ENCODE measurements at regions not wholly inside any gene's neighbourhood (a gene's known extent, or its start where the extent isn't known, plus 50 kb on each side); places are given as distances from the start of the nearest gene placed in this dataset.

DNA sequence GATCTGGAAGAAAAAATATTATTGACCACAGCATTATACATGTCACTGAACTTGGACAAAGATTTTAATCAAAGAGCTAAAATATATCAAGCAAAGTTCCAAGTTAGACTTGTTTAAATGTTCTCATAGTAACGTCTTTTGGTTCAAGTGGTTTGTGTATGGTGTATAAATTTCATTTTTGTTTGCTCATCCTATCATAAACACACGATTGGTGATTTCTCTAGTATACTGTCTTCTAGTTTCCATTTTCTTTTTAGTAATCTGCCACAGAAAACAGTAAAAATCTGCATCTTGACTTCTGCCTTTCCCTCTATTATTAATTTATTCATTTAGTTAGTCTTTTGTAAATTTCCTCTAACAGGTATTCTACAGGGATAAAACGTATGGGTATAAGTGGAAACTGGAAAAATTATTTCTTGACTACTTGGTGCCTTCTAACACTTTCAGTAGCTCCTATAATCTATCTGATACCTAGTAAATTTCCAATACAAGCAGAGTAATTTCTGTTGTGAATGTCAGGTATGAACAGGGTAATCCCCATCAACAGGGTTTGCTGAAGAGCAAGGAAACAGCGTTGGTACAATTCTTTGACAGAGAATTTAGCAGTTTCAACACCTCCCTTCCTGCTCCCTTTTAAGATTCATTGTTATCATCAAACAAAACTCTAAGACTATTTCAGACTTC, 268.0 kb downstream of the PTPRC start:
- no peak for DNase-seq

DNA sequence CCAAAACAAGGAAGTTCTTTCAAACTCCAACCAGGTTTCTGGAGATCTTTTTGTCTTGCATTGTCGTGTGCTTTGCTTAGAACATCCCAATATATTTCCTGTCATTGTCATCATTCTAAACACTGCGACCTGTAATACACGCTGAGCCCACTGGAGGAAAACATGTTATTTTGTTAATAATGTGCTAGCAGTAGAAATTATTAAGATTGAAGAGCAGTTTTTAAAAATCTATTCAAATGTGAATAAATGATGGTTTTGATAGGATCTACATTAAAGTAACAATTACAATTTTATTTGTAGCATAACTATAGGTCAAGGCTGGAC, 268.5 kb downstream of the PTPRC start:
- DNase-seq = no peak

DNA sequence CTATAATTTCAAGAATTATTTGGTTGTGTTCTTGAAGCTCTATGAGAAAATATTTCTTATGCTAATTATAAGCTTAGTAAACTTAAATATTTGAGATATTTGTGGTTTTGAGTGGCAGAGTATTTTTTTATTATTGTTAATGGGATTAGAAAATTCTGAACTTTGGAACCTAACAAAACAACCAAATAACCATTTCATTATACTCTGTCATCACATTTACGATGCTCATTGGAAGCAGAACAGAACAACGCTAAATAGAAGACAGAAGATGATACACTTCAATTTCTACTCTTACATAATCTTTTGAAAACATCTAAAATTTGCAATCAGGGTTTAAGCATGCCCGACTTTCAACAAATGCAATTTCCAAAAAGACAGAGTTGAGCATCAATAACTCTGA, 270.2 kb downstream of the PTPRC start:
- no peak for DNase-seq

DNA sequence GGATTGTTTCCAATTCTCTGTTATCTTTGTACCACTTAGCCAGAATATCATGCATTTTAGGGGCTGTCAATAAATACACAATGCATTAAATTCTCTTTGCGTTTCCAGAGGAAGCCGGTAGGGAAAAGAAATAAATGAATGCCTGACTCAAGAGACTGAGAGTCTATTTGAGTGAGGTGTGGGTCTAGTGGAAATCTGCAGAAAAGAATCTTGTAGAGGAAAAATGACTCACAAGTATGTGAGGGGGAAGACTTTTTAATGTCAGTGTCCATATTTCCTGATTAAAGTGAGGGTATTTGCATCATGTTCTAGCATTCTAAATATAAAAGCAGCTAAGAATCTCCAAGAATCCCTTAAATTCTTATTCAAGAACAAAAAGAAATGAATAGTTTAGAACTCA, 271.1 kb downstream of the PTPRC start:
- DNase-seq = no peak

DNA sequence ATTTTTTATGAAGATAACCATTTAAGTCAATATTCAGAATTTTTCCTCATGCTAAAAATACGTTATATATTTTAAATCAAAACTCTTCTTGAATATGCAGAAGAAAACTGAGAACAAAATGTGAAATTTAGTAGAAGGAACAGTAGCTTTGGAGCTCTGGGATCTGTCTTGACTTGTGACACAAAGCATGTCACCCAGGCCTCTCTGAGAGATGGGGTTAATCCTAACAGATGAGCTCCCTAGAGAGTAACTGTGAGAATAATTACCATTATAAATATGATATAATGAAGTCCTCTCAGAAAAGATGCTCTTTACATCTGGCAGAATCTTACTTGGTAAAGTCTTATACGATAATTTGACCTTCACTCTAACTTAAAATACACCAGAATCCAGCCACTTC, 272.0 kb downstream of the PTPRC start:
- no peak for DNase-seq

DNA sequence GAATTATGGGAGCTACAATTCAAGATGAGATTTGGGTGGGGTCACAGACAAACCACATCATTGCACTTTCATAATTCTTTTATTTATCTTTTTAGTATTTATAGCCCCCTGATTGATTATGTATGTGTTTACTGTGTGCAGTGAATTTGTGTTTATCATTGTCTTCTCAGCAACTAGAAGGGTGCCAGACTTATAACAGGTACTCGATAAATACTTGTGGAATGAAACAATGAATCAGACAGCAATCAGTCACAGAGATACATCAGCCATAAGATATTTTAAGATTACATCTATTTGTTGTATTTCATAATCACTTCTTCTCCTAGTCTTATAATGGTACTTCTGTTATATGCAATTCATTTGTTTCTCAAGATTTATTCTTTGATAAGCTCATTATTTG, 273.2 kb downstream of the PTPRC start:
- no peak for DNase-seq

DNA sequence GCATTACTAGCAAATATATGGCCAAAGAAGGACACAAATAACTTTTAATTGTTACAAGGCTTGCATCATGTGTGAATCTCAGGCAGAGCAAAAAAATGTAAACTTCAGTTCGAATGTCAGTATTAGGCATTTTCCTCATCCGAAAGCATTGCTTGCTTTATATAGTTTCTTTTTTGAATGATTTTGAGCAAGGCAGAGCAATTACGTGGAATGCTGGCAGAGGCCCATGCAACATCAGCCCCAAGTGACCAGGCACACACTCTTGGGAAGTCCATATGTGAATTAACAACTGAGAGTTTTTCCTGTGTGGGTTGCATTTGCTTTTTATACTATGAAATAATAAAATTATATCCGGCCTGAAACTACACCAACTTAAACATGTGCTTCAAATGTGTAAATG, 274.8 kb downstream of the PTPRC start:
- no peak for DNase-seq

DNA sequence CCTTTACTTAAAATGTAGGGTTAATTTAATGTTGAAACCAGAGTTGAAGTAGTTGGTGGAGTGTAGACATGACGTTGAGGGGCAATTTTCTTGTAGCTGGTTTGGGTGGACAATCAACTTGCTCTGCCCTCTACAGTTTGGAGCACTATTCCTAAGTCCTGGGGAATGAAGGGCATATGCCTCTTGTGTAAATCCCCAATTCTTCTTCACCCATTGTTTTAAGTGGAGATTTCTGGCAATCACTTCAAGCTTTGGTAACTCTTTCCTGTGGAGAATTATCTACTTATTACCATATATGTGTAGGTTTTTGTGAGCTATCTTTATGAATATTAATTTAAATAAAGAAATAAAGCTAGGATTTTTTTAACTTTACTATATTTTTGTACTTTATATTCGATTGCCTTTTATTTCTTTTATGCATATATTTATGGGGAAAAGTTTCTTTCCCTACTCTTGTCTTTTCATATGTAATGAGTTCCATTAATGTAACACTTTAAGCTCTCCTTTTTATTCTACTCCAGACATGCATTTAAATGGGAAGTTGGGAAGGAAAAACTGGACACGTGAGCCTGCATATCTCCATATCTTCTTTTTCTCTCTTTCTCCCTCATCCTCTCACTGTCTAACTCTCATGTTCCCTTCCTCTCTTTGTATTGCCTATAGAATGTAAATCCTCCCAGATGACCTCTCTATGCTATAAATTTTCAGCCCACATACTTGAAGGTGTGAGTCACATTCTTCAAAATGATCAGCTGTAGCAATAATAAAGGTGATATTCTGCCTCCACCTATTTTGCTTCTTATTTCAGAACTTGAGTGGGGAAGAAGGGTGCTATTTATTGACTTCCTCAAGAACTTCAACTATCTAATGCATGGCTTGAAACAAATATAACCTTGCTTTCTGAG, 276.7 kb downstream of the PTPRC start:
- DNase-seq = no peak

DNA sequence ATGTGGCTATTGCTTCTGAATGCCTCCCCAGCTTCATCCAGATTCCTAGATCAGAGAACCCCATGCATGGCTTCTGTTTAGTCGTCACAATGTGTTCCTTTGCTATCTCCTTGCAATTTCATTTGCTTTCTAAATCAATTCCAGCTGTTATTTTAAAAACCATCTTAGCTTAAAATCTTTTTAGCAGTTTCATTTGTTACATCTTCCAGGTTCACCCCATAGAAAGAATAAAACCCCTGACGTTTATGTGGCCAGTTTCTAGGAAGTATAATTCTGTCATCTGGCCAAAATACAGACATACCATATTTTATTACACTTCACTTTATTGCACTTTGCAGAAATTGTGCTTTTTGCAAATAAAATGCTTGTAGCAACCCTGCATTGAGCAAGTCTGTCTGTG, 278.4 kb downstream of the PTPRC start:
- DNase-seq = no peak

DNA sequence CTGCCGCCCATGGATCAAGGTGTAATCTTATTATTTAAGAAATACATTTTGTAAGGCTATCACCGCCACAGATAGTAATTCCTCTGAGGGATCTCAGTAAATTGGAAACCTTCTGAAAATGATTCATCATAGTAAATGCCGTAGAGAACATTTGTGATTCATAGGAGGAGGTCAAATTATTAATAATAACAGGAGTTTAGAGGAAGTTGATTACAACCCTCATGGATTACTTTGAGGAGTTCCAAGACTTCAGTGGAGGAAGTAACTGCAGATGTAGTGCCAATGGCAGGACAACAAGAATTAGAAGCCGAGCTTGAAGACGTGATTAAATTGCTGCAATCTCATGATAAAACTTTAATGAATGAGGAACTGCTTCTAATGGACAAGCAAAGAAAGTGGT, 280.1 kb downstream of the PTPRC start:
- DNase-seq = no peak

DNA sequence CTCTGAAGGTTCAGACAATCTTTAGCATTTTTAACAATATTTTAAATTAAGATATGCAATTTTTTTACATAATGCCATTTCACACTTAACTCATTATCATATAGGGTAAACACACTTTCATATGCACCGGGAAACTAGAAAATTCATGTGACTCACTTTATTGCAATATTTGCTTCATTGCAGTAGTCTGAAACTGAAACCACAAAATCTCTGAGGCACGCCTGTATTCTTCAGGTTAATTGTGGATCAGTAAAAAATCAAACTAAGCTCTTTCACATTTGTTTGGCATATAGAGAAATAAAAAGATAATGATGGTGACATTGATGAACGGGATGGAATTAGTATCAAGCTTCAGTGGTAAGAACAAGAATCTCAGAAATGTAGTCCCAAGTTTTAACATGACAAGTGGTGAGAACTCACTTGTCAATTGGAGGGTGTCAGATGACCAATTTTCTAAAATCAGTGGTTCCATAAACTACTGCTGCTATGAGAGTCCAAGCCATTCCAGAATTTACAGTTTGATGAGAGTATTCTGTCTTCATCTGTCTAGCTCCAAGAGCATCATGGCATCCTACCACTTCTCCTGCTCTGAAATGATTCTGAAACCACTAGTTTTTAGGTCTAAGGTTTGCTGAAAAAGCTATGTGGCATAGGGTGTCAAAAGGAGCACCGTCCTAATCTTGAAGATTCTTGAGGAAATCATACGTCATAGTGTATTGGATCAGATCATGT, 281.0 kb downstream of the PTPRC start:
- no peak for DNase-seq

DNA sequence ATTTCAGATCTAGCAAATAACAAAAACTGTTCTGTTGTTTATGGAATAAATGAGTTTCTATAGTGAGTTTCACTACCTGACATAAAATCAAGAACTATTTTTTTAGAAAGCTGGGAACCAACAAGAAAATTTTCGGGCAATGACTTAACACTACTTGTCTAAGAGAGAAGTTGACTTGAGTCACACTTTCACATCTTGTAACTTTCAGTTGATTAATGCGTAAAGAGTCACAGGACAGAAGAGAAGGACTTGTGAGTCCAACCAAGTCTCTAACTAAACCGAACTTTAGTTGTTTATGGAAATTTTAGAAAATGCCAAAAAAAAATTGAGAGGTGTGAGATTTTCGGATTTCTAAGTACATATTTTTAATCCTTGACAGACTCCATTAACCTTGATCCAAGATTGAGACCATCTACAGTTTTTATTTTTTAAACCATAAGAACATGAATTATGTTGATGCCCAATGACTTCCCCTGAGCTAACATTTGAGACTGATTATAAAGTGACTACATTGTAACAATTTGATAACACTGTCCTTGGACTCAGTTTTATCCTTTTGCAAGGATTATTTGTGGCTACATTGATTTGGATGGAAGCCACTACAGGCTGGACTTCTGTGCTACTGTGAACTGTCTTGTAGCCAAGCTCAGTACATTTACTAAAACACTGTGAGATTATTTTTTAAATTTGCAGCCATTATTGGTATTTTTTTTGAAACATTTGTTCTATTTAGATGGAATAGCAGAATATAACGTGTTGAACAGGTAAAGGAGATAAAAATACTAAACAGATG, 284.0 kb downstream of the PTPRC start:
- no peak for DNase-seq

DNA sequence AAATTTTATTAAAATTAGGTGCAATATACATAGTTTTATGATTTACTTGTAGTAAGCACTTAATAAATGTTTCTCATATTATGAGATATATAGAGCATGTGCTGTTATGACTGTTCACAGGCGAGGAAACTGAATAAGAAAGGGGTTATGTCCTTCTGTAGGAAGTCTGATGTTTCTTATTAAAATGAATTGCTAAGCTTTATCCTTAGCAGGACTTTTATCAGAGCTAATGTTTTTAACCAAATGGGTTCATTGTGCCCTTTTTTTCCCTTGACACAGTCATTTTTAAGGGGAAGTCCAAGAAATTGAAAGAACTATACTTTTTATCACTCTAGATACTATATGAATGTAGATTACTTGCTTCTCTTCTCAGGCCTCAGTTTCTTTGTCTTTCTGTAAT, 285.2 kb downstream of the PTPRC start:
- DNase-seq = no peak

DNA sequence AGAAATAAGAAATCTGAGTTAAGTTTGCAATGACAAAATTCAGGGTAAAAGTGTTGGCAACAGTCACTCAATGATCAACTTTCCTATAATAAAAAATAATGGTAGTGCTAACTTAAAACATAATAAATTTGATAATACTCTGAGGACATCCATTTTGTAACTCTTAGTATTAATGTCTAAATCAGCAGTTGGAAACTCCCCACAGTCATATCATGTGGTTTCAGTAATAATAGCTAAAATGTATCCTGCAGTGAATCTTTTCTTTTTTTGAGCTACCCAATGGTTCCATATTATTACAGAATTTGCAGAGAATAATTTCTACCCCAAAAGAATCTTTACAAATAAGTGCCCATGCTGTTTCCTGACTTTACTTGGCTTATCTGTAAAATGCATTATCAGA, 286.7 kb downstream of the PTPRC start:
- no peak for DNase-seq

DNA sequence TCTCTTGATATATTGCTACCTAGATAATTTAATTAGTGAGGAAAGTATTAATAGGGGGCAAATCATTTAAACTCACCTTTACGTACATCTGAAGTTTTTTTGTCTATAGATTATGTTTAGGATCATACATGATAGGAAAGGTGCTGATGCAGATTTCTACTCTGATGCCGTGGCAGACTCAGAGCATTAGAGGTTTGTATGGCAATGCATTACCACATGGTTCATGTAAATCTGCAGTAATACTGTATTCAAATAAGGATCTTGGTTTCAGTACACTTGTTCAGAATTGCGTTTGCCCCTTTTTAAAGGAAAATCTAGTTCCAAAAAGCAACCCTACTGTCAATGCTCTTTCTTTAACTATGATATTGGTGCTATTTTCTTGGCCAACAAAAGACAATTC, 288.3 kb downstream of the PTPRC start:
- DNase-seq = no peak

DNA sequence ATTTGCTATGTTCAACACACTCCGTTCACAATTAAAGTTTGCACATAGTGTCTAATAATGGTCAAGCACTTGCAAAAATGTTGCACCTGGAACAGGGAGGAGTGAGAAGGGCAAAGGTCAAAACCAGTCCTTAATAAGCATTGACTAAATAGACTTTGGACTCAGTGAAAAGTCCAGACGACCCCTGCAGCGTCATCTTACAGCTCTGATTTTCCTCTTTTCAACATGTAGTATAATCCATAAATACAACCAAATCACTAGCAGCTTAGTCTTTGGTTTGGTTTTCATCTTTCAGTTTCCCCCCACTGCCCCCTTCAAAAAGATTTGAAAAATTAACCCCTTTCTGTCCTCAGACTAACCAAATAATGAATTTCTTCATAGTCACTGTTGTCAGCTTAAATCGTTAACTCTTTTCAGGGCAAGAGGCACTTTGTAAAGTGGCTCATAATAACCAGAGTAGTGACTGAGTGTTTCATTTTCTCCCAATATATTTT, 290.3 kb downstream of the PTPRC start:
- no peak for DNase-seq

DNA sequence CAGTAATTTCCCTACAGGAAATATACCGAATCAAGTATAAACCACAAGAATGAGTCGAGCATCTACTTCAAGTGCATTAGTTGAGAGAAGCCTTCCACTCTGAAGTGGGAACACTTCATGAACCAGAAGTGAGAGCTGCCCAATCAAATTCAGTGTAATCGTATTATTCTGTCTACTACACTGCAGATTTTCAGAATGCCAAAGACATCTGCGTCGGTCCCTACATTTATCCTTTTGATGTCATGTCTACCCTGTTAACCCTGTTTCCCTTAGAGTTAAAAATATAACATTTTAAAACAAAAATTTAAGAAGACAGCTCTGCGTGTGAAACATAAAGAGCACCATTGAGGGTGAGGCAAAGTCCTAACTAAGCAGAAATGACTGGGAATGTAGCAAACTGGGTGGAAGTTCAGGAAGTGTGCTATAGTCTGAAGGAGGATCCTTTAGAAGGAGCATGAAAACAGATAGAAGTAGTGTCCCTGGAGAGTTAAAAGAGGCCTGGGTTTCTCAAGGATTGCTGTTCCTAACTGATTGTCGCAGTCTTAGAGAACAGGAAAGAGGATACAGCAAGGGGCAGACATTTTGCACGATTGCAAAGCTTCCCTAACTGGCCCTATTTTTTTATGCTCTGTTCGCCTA, 291.2 kb downstream of the PTPRC start:
- no peak for DNase-seq

DNA sequence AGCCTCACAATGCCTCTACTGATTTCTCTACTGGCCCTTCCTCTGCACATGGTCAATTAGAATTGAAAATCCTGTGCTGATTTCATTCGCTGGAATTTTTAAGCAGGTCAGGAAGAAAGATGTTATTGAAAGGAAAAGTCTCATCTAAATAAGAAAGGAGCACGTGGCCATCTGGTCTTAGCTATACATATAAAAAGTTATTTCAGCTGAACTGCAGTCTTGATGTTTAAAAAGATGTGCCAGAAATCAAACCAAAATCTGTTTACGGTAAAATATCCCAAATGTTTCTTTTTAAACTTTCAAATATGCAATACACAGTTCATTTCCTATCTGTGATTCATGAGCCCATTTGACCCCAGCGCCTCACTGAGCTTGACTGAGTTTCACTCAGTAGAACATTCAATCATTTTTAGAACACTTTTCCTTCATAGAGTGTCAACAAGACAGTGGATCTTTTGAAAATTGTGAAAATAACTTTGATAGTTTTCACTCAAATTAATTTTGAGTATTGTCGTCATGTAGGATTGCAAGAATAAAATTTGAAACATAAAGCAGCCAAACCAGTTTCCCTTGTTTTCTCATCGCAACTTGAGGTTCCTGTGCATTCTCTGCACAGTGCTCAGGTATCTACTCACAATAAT, 293.6 kb downstream of the PTPRC start:
- DNase-seq = no peak

DNA sequence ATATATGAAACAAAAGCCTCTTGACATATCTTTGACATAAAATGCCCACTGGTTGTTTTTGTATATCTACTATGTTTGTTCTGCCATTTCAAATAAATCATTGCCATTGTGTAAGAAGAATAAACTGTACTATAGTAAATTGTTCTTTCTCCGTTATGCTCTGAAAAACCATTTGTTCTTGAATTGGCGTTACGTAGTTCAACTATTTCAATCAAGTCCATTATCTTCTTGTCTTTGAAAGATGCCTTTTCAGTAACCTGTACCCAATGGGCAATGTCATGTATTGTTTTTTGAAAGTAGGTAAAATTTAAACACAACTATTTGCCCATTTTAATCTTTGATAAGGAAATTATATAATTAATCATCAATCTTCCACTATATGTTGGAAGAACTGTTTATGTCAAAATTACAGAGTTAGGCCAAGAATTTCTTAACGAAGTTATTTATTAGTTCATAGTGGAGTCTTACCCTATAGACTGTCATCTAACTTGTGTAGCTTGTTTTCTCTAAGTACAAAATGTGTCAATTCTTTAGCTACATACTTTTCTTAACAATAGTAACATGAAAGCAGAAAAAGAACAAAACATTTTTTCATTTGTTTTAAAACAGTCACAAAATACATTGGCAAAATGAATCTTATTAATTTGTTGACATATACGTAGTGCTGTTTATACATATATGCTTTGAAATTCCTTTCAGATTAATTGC, 294.8 kb downstream of the PTPRC start:
- no peak for DNase-seq

DNA sequence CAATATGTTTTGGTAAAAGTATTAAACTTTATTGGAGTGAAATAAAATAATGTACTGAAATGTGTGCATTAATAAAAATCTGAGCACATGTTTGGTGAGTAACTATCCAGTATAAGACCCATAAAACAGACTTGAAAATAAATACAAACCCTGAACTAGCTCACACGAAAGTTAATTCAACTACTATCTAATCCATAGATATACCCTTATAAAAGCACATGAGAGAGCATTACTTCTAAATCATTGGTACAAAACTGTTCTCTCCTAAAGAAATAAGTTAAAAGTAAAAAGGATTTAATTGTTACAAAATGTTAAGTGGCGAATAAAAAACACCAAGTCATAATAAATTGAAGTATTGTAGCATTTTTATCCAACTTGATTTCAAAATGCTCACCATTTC, 295.6 kb downstream of the PTPRC start:
- DNase-seq = no peak

DNA sequence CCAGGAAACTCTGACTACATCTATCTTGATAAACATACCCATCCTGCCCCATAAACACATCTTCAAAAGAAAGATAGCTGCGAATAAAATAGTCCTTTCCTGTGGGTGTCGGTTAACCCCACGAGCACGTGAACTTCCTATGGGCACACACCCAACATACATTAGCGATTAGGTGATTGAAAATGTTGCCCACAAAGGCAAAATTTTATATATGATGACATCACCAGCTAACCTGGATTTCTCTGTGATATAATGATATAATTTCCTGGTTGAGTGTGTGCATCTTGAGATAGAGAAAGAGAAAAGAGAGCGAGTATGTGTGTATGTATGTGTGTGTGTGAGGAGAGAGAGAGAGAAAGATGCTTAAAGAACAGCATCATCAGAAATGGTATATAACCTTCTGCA, 296.1 kb downstream of the PTPRC start:
- DNase-seq = peak; percentile 60

Data from DMS153 (cell line).